Naive thymus-derived CD4-positive, alpha-beta T cell (primary cell): ENCODE measurements at regions not wholly inside any gene's neighbourhood (a gene's known extent, or its start where the extent isn't known, plus 50 kb on each side); places are given as distances from the start of the nearest gene placed in this dataset. TPM values are rescaled to one million over a fixed set of nuclear protein-coding genes. Genes with fewer than 3 reads are reported as not detected.

Experiments used
- microRNA-seq: library from miRNA; unstranded; fragments of <30 nt; microRNA quantifications from one replicate; pipeline ENCODE4 v1.2.0, GENCODE V29; 2022; ENCODE audit warnings: borderline microRNAs expressed

Small RNA genes lying in the stretch of these regions (microRNA-seq; reads per million reads assigned to microRNA genes)
- gene MIR8060: not detected
